Ramos (cell line): ENCODE measurements at regions not wholly inside any gene's neighbourhood (a gene's known extent, or its start where the extent isn't known, plus 50 kb on each side); places are given as distances from the start of the nearest gene placed in this dataset.

Experiments
- in situ Hi-C: fragments of 300-500 bp; cut with MboI; formaldehyde crosslinking; loops from one replicate; pipeline ENCODE4 v1.14.3; 2022; ENCODE audit warnings: low sequenced_read_pairs; ENCODE audit not compliant: unreplicated experiment

DNA sequence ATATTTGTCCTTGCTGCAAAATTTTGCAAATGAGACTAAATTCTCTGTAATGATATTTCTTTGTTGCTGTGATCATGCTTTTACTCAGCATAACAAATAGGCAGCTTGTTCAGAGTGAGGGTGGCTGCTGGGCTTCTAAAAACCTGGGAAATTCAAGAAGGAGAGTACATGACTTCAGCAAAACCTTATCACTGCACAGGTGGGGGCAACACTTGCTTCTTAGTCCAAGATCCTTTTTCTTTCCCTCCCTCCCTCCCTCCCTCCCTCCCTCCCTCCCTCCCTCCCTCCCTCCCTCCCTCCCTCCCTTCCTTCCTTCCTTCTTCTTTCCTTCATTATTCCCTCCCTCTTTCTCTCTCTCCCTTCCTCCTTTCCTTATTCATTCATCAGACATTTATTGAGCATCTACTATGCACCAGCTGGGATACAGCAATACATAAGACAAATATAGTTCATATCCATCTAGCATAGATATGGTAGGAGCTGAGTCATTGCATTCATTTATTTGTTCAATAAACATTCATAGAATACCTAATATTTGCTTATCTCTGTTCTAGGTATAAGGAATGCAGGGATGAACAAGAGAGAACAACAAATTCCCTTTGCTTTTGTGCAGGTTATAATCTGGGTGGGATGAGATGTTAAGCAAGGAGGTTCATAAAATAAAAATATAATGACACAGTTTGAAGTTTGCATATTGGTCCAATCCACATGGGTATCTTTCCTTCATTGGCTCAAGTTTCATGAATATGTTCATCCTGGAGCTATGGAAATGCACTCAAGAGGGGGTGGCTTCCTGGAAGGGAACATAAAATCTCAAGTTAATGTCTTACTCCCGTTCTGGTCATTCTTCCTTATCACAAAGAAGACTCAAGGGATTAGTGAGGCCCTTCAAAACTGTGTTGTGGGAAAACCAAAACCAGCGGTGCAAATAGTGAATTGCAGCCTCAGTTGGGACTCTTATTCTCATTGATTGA, 210.7 kb downstream of the PDCD6IP start:
- in situ Hi-C loops = no loop called here

DNA sequence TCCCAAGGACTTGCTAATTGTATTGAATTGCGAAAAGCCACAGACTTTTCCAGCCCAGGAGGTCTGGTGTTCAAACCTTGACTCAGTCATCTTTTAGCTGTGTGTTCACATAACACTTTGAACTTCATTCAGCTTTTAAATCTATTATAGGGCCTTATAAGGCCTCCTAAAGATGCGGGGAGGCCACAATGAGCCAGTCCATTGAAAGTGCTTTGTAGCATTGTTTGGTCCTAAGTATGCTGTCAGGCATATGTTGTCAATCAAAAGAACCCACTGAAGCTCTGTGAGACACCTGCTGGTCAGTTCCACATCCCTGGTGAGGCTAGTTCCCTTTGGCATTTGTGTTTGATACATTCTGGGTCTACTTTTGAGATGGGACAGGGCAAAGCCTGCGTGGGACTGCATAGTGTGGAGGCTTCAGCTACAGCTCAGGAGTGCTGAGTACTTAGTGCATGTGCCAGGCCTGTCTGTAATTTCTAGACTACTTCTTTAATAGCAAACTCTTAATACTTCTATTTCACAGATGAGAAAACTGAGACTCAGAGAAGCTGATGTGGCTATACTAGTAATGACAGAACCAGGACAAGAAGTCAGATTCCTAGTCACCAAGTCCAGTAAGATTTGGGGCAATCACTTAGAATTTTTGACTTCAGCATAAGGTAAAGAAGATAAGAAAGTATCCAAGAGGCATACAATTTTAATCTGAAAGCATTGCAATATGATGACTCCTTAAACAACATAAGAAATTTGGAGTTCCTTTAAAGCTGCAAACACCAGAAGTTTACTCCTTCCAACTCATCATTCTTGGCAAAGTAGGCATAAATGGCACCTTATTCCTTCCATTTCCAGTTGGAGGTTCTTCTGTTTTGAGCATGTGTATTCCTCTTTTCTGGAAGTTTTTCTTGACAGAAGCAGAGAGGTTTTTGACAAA, 213.0 kb downstream of the PDCD6IP start:
- in situ Hi-C loops = no loop called here

DNA sequence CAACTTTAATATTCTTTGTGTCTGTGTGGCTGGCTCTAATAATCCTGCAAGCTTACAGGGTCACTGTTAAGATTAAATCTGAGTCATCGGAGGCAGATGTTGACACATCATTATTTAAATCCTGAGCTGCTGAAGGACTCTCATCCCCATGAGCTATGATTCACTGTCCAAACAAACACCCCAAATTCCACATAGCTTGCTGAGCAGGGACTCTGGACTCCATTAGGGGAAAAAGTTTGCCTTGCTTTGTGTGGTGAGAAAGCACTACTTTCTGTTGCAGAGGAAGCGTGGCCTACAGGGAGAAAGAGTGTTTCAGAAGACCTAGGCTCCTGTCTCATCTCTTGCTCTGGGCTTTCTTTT, 213.7 kb downstream of the PDCD6IP start:
- in situ Hi-C loops = no loop called here

DNA sequence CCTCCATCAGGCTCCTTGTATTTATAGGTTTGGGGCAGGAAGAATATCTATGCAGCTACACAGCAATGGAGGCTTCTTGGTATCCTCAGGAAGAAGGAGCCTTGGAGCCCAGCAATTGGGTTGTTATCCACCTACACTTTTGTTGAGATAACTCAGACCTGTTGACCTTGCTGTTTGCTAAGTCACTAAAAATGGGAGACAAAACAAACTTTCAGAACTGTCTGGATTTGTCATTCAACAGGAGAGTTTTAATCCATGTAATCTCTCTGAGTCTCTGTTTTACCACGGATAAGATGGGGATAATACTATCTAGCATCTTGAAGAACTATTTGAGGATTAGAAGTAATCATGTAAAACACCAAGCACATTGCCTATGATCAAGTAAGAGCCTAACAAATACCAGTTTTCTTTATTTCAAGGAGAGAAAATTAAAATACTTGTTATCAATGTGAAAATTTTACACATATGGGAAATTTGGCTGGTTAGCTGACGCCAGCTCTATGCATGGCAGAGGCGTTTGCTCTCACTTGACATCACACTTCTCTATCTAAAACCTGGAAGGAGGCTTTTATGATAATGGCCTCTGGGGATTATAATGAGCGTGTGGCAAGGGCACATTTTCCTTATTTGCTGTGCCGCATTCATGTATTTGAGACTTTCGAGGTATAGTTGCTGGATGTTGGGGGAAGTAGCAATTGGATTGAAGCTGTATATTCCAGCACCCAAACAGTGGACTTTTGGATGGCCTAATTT, 215.6 kb downstream of the PDCD6IP start:
- in situ Hi-C loops = no loop called here

DNA sequence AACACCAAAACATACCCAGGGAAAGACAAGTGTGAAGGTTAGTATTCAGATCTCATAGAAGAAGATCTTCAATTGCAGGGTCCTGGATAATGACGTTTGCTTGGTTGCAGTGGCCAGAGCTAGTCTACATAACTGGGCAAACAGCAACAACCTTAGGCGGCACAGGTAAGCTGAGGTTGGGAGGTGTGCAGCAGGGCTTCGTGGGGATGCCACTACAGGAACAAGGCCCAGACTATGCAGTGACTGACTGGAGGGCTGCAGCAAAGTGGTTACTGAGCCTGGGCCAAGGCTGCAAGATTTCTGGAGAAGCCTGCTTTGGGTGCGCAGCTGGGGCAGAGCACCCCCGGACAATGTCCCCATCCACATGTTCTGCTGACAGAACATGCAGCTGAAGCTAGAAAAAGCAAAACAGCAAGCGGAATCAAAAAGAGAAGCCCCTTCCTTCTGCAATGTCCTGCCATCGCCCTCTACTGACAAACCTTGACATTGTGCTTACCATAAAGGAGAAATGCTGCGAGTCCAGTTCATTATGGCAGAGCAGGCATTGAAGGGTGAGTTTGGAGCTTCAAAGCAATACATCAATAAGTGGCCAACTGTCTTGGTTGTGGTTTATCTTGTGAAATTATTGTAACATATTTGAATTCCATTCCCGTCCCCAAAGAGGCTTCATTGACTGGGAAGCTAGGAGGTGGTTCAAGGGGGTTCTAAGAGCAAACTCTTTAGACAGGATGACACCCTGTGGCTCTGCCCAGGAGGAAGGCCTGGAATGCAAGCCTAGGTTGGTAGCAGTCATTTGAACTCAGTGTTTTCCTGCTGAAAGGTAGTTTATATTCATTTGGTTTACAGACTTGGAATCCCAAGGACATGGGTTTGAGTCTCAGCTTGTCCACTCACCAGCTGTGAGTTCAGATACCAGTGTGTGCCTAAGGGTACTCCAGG, 217.0 kb downstream of the PDCD6IP start:
- in situ Hi-C loops = no loop called here

DNA sequence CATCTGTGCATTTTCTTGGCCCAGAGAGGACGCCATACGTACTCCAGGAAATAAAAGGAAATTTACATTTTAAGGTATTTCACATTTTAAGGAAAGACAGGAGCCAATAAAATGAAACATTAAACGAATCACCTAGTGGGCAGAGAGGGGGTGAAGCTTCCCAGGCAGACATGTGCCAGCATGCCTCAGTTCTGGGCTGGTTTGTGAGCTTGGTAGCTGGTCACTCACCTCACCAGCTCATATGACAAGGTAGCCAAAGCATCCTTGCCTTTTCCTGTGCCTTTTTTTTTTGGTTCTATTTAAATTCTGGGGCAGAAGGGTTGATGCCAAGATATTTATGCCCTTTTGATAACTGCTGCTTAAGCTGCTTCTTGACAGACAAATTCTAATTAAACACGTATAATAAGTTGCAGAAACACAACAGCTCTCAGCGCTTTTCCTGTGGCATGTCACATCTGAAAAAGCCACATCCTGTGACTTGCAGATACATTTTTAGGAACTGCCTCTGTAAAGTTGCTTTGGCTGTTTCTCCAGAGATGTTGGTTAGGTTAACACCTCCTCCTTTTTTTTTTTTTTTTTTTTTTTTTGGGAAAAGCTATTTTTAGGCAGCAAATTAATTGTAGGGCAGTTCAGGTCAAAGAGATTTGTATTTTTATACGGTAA, 218.6 kb downstream of the PDCD6IP start:
- in situ Hi-C loops = no loop called here

DNA sequence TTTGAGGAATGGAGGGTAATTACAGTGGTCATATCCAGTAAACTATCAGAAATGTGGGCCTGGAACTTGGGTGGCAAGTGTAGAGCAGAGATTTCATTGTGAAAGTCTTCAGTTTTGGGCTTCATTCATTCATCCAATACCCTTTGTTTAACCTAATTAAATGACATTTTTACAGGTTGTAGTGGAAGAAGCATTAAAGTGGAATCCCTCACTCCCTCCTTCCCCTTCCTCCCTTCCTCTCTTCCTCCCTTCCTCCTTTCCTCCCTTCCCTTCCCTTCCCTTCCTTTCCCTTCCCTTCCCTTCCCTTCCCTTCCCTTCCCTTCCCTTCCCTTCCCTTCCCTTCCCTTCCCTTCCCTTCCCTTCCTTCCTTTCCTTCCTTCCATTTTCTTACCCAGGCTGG, 219.3 kb downstream of the PDCD6IP start:
- in situ Hi-C loops = no loop called here

DNA sequence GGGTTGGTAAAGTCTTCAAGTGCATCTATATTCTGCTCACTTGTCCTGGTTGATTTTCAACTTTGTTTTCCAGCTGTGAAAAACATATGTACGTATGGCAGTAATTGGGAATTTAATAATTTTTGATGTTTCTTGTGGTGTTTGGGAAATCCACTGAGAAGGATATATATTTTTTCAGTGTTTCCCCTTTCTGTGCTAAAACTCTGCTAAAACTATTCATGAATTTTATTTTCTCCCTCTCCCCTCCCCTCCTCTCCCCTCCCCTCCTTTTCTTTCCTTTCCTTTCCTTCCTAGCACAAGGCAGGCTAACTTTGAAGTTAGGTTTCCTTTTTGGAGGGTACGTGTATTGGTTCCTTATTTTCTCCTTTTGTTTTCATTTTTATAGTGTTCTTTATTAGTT, 220.7 kb downstream of the PDCD6IP start:
- in situ Hi-C loops = no loop called here

DNA sequence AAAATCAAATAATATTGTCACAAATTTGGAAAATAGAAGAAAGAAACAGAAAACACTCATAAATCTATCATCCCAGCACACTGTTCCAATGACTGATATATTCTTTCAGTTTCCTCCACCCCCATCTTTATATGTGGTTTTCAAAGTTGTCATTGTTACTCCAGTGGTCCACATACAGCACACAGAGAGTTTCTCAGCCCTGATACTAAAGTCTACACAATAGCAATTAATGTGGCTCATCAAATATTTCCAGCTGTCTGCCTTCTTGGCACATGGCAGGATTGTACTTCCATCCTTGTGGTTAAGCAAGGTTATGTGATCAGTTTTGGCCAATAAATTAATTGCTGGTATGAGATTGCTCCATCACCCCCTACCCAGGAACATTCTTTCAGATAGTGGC, 221.7 kb downstream of the PDCD6IP start:
- in situ Hi-C loops = no loop called here

DNA sequence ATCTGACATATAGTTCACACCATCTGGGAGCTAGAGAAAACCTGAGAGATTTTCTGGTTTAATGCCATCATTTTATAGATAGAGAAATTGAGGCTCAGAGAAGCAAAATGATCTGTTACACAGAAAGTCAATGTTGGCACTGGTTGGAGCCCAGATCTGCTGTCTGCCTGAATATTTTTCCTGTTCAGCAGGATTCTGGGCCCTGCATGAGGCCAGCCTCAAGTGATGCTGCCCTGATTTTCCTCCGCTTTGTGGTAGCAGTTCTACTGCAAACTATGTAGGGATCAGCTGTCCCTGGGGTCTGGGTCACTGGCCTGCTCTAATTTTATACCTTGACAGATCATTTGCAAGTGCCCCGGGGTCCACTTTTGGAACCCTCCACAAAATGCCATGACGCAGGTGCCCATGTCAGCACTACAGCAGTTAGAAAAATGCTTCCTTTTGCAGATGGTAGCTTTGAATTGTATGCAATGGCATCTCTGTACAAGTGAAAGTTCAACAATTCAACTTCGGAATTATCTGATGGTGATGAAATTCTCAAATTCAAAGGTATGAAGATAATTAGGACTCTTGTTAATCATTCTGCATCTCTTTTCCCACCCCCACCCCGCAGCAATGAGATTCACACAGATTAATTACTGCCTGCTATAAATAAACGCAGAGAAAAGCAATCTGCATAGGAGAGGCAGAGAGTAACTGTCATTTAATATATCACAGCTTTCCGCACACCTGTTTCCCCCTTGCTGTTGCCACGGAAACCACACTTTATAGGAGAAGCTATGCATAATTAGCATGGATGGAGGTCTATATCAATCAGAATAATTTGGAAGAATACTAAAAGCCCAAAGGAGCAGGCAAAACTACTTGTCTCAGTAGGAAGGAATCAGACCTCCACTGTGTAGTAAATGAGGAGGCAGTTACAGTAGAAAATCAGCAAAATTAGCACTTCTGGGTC, 222.6 kb downstream of the PDCD6IP start:
- in situ Hi-C loops = no loop called here

DNA sequence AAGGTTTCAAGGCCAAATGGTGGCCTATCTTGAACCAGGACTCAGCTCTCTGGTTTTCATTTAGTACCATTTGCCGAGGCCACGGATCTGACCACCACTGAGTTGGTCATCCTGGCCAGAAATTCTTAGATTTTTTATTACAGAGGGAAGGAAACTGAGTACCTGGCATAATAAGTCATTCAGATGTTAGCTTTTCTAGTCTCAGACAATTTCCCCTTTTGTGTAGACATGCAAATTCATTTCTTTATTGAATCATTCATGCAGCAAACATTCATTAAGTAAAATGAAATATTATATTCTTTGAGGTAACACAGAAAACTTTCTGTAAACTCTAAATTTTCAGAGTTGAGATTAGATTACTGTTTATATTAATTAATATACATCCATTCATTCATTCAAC, 223.7 kb downstream of the PDCD6IP start:
- in situ Hi-C loops = no loop called here

DNA sequence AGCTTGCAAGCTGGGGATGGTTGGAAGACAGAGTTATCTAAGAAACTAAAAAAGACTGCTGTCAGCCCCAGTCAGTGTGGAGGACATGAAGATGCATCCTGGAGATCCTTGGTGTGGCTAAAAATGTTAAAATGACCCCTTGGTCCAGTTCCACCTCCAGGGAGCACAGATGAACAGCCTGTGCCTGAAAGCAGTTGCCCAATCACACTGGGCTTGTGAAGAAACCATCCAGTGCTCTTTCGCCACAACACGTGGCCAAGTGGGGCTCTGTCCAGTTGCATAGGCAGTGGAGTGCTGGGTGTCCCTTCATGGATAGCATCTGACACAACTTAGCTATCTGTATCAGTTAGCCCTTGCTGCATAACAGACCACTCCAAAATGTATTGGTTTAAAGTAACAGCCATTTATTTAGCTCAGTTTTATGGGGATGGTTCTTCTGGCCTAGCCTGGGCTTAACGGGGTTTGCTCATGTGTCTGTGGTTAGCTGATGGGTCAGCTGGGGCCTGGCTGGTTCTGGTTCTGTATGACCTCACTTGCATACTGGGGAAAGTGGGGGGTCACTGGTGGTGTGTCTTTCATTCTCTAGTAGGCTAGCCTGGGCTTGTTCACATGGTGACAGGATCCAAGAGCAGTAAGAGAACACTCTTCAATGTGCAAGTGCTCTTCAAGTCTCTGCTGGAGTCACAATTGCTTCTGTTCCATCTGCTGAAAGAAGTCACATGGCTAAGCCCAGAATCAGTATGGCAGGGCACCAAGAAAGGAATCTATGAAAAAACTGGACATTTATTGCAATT, 226.2 kb downstream of the PDCD6IP start:
- in situ Hi-C loops = no loop called here

DNA sequence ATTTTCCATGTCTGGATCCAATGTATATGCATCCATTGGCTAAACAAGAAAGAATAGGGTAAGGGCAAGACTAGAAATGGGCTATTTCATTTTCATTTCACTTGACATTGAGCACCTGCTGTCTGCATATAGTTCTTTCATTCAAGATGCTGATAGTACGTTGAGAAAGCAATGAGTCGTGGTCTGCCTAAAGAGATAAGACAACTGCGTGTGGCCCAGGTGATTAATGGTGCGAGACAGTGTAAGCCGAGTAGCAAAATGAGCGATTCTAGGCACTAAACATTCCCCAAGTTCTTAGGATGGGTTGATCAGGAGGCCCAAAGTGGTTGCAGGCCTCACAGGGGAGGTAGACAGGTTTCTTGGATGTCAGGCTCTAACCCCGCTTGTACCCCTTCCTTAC, 235.4 kb downstream of the PDCD6IP start:
- in situ Hi-C loops = no loop called here

DNA sequence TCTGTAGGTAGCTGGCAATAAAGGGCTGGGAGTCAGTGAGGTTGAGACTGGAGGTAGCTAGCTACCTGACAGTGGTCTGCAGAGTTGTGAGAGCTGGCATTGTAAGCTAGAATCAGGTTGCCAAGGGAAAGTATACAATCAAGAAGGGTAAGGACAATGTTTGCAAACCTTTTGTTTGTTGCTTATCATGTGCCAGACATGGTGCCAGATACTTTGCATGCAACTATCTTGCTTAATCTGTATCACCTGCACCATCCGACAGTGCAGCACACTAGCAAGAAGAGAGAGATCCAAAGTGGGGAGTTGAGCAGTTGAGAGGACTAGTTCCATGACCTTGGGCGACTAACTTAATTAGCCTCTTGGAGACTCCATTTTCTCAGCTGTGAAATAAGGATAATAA, 236.4 kb downstream of the PDCD6IP start:
- in situ Hi-C loops = no loop called here

DNA sequence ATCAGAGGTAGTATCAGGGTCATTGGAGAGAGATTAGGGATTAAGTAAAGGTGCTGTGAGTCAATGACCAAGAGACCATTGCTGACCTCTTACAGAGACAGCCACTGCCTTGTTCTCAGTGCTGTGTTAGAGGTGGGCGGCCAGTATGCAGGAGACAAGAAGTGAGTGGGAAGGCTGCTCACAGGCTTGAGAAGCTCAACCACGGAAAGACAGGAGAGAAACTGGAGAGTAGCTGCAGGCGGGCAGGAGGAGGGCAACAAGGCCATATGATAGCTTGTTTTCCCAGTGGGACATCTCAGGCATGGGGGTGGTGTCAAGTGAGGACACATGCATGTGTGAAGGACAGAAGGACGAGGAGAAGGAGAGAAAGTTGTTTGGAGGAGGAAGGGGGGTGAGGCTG, 237.3 kb downstream of the PDCD6IP start:
- in situ Hi-C loops = no loop called here

DNA sequence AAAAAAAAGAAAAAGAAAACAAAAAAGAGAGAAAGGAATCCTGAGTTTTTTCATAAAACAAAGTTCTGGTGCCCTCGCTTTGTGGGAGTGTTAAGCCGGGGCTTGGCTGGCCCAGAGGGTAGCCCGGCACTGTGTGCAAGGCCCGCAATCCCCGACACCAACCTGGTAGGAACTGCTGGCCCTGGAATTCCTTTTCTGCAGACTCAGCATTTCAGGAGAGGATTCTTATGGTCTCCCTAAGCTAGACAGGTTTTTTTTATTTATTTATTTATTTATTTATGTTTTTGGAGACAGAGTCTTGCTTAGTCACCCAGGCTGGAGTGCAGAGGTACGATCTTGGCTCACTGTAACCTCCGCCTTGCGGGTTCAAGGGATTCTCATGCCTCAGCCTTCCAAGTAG, 238.8 kb downstream of the PDCD6IP start:
- in situ Hi-C loops = no loop called here

DNA sequence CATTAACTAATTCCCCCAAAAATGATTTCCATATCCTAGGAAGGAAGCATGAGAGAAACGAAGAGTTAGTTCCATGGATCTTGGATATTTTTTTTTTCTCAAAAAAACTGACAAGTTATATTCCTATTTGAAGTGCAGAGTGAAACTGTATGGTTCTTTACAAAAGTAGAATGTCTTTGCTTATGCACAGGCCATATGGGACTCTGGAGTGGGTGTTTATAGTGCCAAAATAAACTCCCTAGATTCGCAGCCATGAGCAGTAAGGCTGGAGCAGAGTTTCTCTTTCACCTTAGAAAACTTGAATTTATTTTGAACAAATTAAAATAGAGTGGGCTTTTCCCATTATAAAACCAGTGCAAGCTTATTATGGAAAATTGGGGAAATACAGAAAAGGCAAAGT, 239.7 kb downstream of the PDCD6IP start:
- in situ Hi-C loops = no loop called here
